Endothelial cell of umbilical vein (primary cell): ENCODE measurements at regions not wholly inside any gene's neighbourhood (a gene's known extent, or its start where the extent isn't known, plus 50 kb on each side); places are given as distances from the start of the nearest gene placed in this dataset.

Source experiments
- BruUV-seq: library from RNA; stranded (reverse); fragments of 400-500 nt; replicated peaks from 2 replicates; lab custom pipeline; 2021; lab: Mats Ljungman, UMichigan
- CTCF ChIA-PET: fragments of 300-600, 350-600 bp; sonication (Branson Sonifier 250); formaldehyde crosslinking; loops from one replicate; lab custom pipeline; 2021; ENCODE audit warnings: antibody characterized with exemption, inconsistent platforms; lab: Charles Lee
- POLR2A ChIA-PET: fragments of 300-600, 350-600 bp; sonication (Branson Sonifier 250); formaldehyde crosslinking; loops from one replicate; lab custom pipeline; 2021; ENCODE audit warnings: antibody characterized with exemption, inconsistent platforms; lab: Charles Lee
- DNase-seq: peaks from one replicate; pipeline ENCODE4 v3.0.0-alpha.2; 2011; ENCODE audit warnings: low read depth, low spot score
- FAIRE-seq: peaks from 2 replicates; lab custom pipeline; 2011; peaks lifted over from hg19 to GRCh38; lab: Jason Lieb, UNC
- H2AFZ ChIP-seq: 2 replicates; pipeline ENCODE4 v1.6.0; 2012; ENCODE audit warnings: low read depth, low read length, control low read depth, inconsistent platforms
- H3K27ac ChIP-seq: 2 replicates; pipeline ENCODE4 v1.5.1; 2011; ENCODE audit warnings: low read depth, mild to moderate bottlenecking, control low read depth, low read length, moderate library complexity; ENCODE audit not compliant: insufficient read depth
- H3K27me3 ChIP-seq, 2 experiments: 2 replicates each; pipeline versions ENCODE4 v1.6.0 to v1.6.1; 2011; ENCODE audit warnings: low read length in 2 of 2, mixed read lengths in 1 of 2; ENCODE audit not compliant: control insufficient read depth in 2 of 2, insufficient read depth in 2 of 2
- H3K36me3 ChIP-seq, 2 experiments: 2 replicates in 1 of 2; 3 replicates in 1 of 2; pipeline ENCODE4 v1.5.1; 2011; ENCODE audit warnings: low read length in 2 of 2, mild to moderate bottlenecking in 1 of 2, moderate library complexity in 1 of 2; ENCODE audit not compliant: control insufficient read depth in 2 of 2, insufficient read depth in 2 of 2; ENCODE audit errors: extremely low read depth in 1 of 2
- H3K4me1 ChIP-seq: 3 replicates; pipeline ENCODE4 v1.5.1; 2011; ENCODE audit warnings: mild to moderate bottlenecking, low read length; ENCODE audit not compliant: control insufficient read depth, insufficient read depth; ENCODE audit errors: extremely low read depth
- H3K4me2 ChIP-seq: 2 replicates; pipeline ENCODE4 v1.6.1; 2011; ENCODE audit warnings: low read length, control low read depth, mixed read lengths; ENCODE audit not compliant: insufficient read depth
- H3K4me3 ChIP-seq, 3 experiments: fragments of 200-600 bp in 1 of 3; sonication (generic), shearing (Covaris generic) in 1 of 3; replicated peaks in 1 of 3; 2 replicates each; pipeline ENCODE4 v1.5.1; 2011 to 2016; ENCODE audit warnings: control low read depth in 3 of 3, low read length in 3 of 3, mild to moderate bottlenecking in 2 of 3, inconsistent platforms in 1 of 3, low read depth in 1 of 3, moderate library complexity in 1 of 3; ENCODE audit not compliant: insufficient read depth in 1 of 3
- H3K79me2 ChIP-seq: 2 replicates; pipeline ENCODE4 v1.6.0; 2012; ENCODE audit warnings: low read length, inconsistent platforms; ENCODE audit not compliant: control insufficient read depth, insufficient read depth
- H3K9ac ChIP-seq: replicated peaks from 2 replicates; pipeline ENCODE3; 2011; ENCODE audit warnings: low read length, control low read depth; ENCODE audit not compliant: insufficient read depth; ENCODE audit errors: extremely low read depth
- H3K9me1 ChIP-seq: replicated peaks from 3 replicates; pipeline ENCODE4 v1.6.0; 2011; ENCODE audit warnings: mild to moderate bottlenecking, low read length; ENCODE audit not compliant: control insufficient read depth, insufficient read depth; ENCODE audit errors: extremely low read depth
- H3K9me3 ChIP-seq: replicated peaks from 2 replicates; pipeline ENCODE4 v1.5.1; 2012; ENCODE audit warnings: low read length, inconsistent platforms; ENCODE audit not compliant: control insufficient read depth, insufficient read depth
- H4K20me1 ChIP-seq: replicated peaks from 2 replicates; pipeline ENCODE3; 2011; ENCODE audit warnings: mild to moderate bottlenecking, low read length; ENCODE audit not compliant: control insufficient read depth, insufficient read depth; ENCODE audit errors: extremely low read depth
- EZH2 ChIP-seq: IDR thresholded peaks from 2 replicates; pipeline ENCODE4 v1.6.1; 2012; ENCODE audit warnings: borderline replicate concordance, low read depth, mild to moderate bottlenecking, moderate library complexity, low read length, inconsistent platforms; ENCODE audit not compliant: severe bottlenecking
- FOS ChIP-seq: IDR thresholded peaks from 2 replicates; pipeline ENCODE4 v1.6.1; 2011; ENCODE audit warnings: mild to moderate bottlenecking, low read length, moderate library complexity, borderline replicate concordance; ENCODE audit not compliant: insufficient read depth
- GATA2 ChIP-seq: IDR thresholded peaks from 2 replicates; pipeline ENCODE4 v1.7.0; 2011; ENCODE audit warnings: low read depth, mild to moderate bottlenecking, moderate library complexity, mixed read lengths, low read length; ENCODE audit not compliant: insufficient read length, insufficient read depth
- JUN ChIP-seq: IDR thresholded peaks from 2 replicates; pipeline ENCODE4 v1.6.1; 2011; ENCODE audit warnings: borderline replicate concordance, low read depth; ENCODE audit not compliant: insufficient read length, insufficient read depth
- MAX ChIP-seq: IDR thresholded peaks from 2 replicates; pipeline ENCODE4 v1.6.1; 2011; ENCODE audit not compliant: insufficient read depth, insufficient read length
- MYC ChIP-seq: IDR thresholded peaks from one replicate; pipeline ENCODE4 v1.6.1; 2011; ENCODE audit warnings: mild to moderate bottlenecking, low read depth, low read length
- POLR2A ChIP-seq: IDR thresholded peaks from 2 replicates; pipeline ENCODE4 v1.6.1; 2012; ENCODE audit warnings: low read depth, mild to moderate bottlenecking, control low read depth, low read length
- POLR2AphosphoS5 ChIP-seq: IDR thresholded peaks from 2 replicates; pipeline ENCODE4 v1.6.1; 2012; ENCODE audit warnings: low read depth, mild to moderate bottlenecking, control low read depth, low read length, moderate library complexity; ENCODE audit not compliant: insufficient read depth
- dilution Hi-C: fragments of 300-500 bp; cut with MboI; formaldehyde crosslinking; loops from one replicate; pipeline ENCODE4 v1.15.0; 2019; ENCODE audit warnings: low sequenced_read_pairs; ENCODE audit not compliant: extremely low pct_ligation_motif_present
- intact Hi-C: fragments of 100-400 bp; cut with micrococcal nuclease; formaldehyde crosslinking; loops from one replicate; pipeline ENCODE4 v1.10.0; 2022
- TF ChIP-seq, protein P1 (sequence below), 2 donors: IDR thresholded peaks; 1 replicate in 1 of 2; 2 replicates in 1 of 2; pipeline ENCODE4 v1.5.1; 2011; ENCODE audit warnings: low read length in 2 of 2, mild to moderate bottlenecking in 2 of 2, moderate library complexity in 2 of 2, control low read depth in 1 of 2, inconsistent platforms in 1 of 2, low read depth in 1 of 2; ENCODE audit not compliant: insufficient read depth in 1 of 2; ENCODE audit errors: extremely low read depth in 1 of 2

- Histone ChIP-seq H3K27me3 (no peaks in the 10 kb centered on the region), H3K9me1 (no peaks in the 10 kb centered on the region), H4K20me1 (no peaks in the 10 kb centered on the region), H3K27ac (no peak overlapping the region), H3K4me2 (no peak overlapping the region), H3K9ac (no peak overlapping the region), H3K4me1 (no peaks in the 10 kb centered on the region), H3K36me3 (no peaks in the 10 kb centered on the region), H3K9me3 (no peaks in the 10 kb centered on the region), H2AFZ (no peak overlapping the region), H3K4me3 (no peak overlapping the region), H3K79me2 (no peaks in the 10 kb centered on the region)
- dilution Hi-C loops (no loop called here), intact Hi-C loops (no loop called here)
- BruUV-seq, result no TSS peak
- ChIA-PET CTCF (no interaction called here), POLR2A (no interaction called here)
- TF ChIP-seq MYC (no peak), GATA2 (no peak), EZH2 (no peak), FOS (no peak), JUN (no peak), POLR2AphosphoS5 (no peak), POLR2A (no peak), MAX (no peak)
- TF ChIP-seq, protein P1, sequence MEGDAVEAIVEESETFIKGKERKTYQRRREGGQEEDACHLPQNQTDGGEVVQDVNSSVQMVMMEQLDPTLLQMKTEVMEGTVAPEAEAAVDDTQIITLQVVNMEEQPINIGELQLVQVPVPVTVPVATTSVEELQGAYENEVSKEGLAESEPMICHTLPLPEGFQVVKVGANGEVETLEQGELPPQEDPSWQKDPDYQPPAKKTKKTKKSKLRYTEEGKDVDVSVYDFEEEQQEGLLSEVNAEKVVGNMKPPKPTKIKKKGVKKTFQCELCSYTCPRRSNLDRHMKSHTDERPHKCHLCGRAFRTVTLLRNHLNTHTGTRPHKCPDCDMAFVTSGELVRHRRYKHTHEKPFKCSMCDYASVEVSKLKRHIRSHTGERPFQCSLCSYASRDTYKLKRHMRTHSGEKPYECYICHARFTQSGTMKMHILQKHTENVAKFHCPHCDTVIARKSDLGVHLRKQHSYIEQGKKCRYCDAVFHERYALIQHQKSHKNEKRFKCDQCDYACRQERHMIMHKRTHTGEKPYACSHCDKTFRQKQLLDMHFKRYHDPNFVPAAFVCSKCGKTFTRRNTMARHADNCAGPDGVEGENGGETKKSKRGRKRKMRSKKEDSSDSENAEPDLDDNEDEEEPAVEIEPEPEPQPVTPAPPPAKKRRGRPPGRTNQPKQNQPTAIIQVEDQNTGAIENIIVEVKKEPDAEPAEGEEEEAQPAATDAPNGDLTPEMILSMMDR (IDR thresholded peaks at IDR 0.05; ENCODE audit: extremely low read depth in 1 of 2, insufficient read depth in 1 of 2, low read depth in 1 of 2, low read length in 2 of 2), result no peak
- DNase-seq (no peak), FAIRE-seq (no peak)
Observed at GRCh38 chr12:18204053-18204452, 57.3 kb upstream of the PIK3C2G start.
